Fibroblast of lung (primary cell): ENCODE measurements at regions not wholly inside any gene's neighbourhood (a gene's known extent, or its start where the extent isn't known, plus 50 kb on each side); places are given as distances from the start of the nearest gene placed in this dataset.

Experiments used
- DNase-seq, 2 donors: peaks; one replicate each; pipeline versions ENCODE4 v3.0.0 to v3.0.0-alpha.2; 2010; ENCODE audit warnings: low read depth in 2 of 2
- H2AFZ ChIP-seq: 2 replicates; pipeline ENCODE4 v1.5.1; 2012; ENCODE audit warnings: low read length, control low read depth, inconsistent platforms
- H3K27ac ChIP-seq: 2 replicates; pipeline ENCODE4 v1.5.1; 2011; ENCODE audit warnings: low read length, control low read depth; ENCODE audit not compliant: insufficient read depth
- H3K27me3 ChIP-seq: 2 replicates; pipeline ENCODE4 v1.5.1; 2011; ENCODE audit warnings: mild to moderate bottlenecking, low read length; ENCODE audit not compliant: control insufficient read depth, insufficient read depth
- H3K36me3 ChIP-seq: 2 replicates; pipeline ENCODE4 v1.5.1; 2011; ENCODE audit warnings: low read length; ENCODE audit not compliant: control insufficient read depth, insufficient read depth
- H3K4me1 ChIP-seq: 2 replicates; pipeline ENCODE4 v1.5.1; 2011; ENCODE audit warnings: low read length; ENCODE audit not compliant: control insufficient read depth, insufficient read depth; ENCODE audit errors: extremely low read depth
- H3K4me2 ChIP-seq: 2 replicates; pipeline ENCODE4 v1.5.1; 2011; ENCODE audit warnings: low read length, control low read depth; ENCODE audit not compliant: insufficient read depth; ENCODE audit errors: extremely low read depth
- H3K4me3 ChIP-seq, 4 experiments: fragments of 200-600 bp in 1 of 4; sonication (generic) in 1 of 4; replicated peaks in 1 of 4; 2 replicates each; pipeline ENCODE4 v1.5.1; 2011 to 2016; ENCODE audit warnings: low read length in 4 of 4, low read depth in 3 of 4, mild to moderate bottlenecking in 3 of 4, control low read depth in 2 of 4, inconsistent platforms in 1 of 4, mixed read lengths in 1 of 4; ENCODE audit not compliant: insufficient read depth in 1 of 4; ENCODE audit errors: control extremely low read depth in 1 of 4
- H3K79me2 ChIP-seq: 2 replicates; pipeline ENCODE4 v1.5.1; 2012; ENCODE audit warnings: mild to moderate bottlenecking, low read length, inconsistent platforms; ENCODE audit not compliant: control insufficient read depth, insufficient read depth
- H3K9ac ChIP-seq: 2 replicates; pipeline ENCODE4 v1.5.1; 2011; ENCODE audit warnings: mild to moderate bottlenecking, low read length, control low read depth; ENCODE audit not compliant: insufficient read depth
- H3K9me3 ChIP-seq: 2 replicates; pipeline ENCODE4 v1.5.1; 2012; ENCODE audit warnings: low read depth, low read length; ENCODE audit not compliant: control insufficient read depth, insufficient read depth
- H4K20me1 ChIP-seq: 2 replicates; pipeline ENCODE4 v1.5.1; 2011; ENCODE audit warnings: low read length; ENCODE audit not compliant: control insufficient read depth, insufficient read depth; ENCODE audit errors: extremely low read depth
- EZH2 ChIP-seq: IDR thresholded peaks from 2 replicates; pipeline ENCODE4 v1.5.1; 2012; ENCODE audit warnings: low read length, control low read depth, mild to moderate bottlenecking; ENCODE audit errors: missing control alignments
- TF ChIP-seq, protein P1 (sequence below), 2 donors: IDR thresholded peaks in 1 of 2; conservative IDR thresholded peaks in 1 of 2; 1 replicate in 1 of 2; 2 replicates in 1 of 2; pipeline ENCODE4 v1.5.1; 2011 to 2012; ENCODE audit warnings: low read length in 2 of 2, control low read depth in 1 of 2, inconsistent platforms in 1 of 2, low read depth in 1 of 2, mild to moderate bottlenecking in 1 of 2

DNA sequence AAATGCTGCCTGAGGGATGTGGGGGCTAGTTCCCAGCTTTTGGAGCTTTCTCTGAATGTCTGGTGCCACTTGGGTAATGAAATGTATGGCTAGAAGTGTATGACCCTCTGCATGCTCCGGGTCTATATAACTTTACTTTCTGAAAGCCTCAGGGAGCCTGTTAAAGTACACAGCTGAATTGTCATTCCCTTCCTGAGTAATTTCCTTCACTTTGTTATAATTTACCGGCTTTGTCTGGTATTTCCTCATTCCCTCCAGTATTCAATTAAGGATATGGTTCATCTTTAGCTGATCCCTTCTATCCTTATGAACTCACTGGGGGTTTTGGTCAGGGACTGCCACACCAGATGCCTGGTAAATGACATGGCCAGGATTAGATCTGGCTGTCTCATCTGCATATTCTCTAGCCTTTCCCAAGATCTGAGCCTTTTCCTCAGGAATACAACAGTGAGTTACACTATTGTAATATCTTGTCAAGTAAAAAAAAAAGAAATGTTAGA lies 620.3 kb downstream of the ZPLD1 start:
- Histone ChIP-seq H4K20me1 (no peaks in the 10 kb centered on the region), H3K36me3 (no peaks in the 10 kb centered on the region), H2AFZ (no peak overlapping the region), H3K9me3 (no peaks in the 10 kb centered on the region), H3K4me1 (no peaks in the 10 kb centered on the region), H3K27me3 (no peaks in the 10 kb centered on the region), H3K27ac (no peak overlapping the region), H3K79me2 (no peaks in the 10 kb centered on the region), H3K4me2 (no peak overlapping the region), H3K9ac (no peak overlapping the region), H3K4me3 (no peak overlapping the region)
- TF ChIP-seq EZH2: no peak
- TF ChIP-seq, protein P1, sequence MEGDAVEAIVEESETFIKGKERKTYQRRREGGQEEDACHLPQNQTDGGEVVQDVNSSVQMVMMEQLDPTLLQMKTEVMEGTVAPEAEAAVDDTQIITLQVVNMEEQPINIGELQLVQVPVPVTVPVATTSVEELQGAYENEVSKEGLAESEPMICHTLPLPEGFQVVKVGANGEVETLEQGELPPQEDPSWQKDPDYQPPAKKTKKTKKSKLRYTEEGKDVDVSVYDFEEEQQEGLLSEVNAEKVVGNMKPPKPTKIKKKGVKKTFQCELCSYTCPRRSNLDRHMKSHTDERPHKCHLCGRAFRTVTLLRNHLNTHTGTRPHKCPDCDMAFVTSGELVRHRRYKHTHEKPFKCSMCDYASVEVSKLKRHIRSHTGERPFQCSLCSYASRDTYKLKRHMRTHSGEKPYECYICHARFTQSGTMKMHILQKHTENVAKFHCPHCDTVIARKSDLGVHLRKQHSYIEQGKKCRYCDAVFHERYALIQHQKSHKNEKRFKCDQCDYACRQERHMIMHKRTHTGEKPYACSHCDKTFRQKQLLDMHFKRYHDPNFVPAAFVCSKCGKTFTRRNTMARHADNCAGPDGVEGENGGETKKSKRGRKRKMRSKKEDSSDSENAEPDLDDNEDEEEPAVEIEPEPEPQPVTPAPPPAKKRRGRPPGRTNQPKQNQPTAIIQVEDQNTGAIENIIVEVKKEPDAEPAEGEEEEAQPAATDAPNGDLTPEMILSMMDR (conservative IDR thresholded peaks at IDR 0.05 in 1 of 2, IDR thresholded peaks at IDR 0.05 in 1 of 2; ENCODE audit: low read depth in 1 of 2, low read length in 2 of 2): no peak
- DNase-seq: no peak

GRCh38 chr3:103056542-103056941 lies 621.7 kb downstream of the ZPLD1 start:
- H2AFZ ChIP-seq: no peak overlapping the region
- H3K4me1 ChIP-seq: no peaks in the 10 kb centered on the region
- H3K27ac ChIP-seq: no peak overlapping the region
- no peaks in the 10 kb centered on the region for H3K9me3 ChIP-seq
- H3K79me2 ChIP-seq: no peaks in the 10 kb centered on the region
- no peak overlapping the region for H3K4me3 ChIP-seq
- no peak for DNase-seq
- no peaks in the 10 kb centered on the region for H3K36me3 ChIP-seq
- TF ChIP-seq, protein P1 (conservative IDR thresholded peaks at IDR 0.05 in 1 of 2, IDR thresholded peaks at IDR 0.05 in 1 of 2; ENCODE audit: low read depth in 1 of 2, low read length in 2 of 2): no peak
- no peak for TF ChIP-seq EZH2
- H3K27me3 ChIP-seq: no peaks in the 10 kb centered on the region
- H3K4me2 ChIP-seq: no peak overlapping the region
- H4K20me1 ChIP-seq: no peaks in the 10 kb centered on the region
- no peak overlapping the region for H3K9ac ChIP-seq

GRCh38 chr3:103057003-103057402 lies 622.2 kb downstream of the ZPLD1 start:
- H3K79me2 ChIP-seq: no peaks in the 10 kb centered on the region
- no peak overlapping the region for H3K4me2 ChIP-seq
- no peak for TF ChIP-seq EZH2
- TF ChIP-seq, protein P1 (conservative IDR thresholded peaks at IDR 0.05 in 1 of 2, IDR thresholded peaks at IDR 0.05 in 1 of 2; ENCODE audit: low read depth in 1 of 2, low read length in 2 of 2): no peak
- no peaks in the 10 kb centered on the region for H3K4me1 ChIP-seq
- H3K9me3 ChIP-seq: no peaks in the 10 kb centered on the region
- H3K27me3 ChIP-seq: no peaks in the 10 kb centered on the region
- peak in 1 of 2 donors; percentile 46 for DNase-seq
- no peaks in the 10 kb centered on the region for H3K36me3 ChIP-seq
- no peaks in the 10 kb centered on the region for H4K20me1 ChIP-seq
- H2AFZ ChIP-seq: no peak overlapping the region
- no peak overlapping the region for H3K27ac ChIP-seq
- no peak overlapping the region for H3K4me3 ChIP-seq
- H3K9ac ChIP-seq: no peak overlapping the region
